HL-60 (cell line): ENCODE measurements at regions not wholly inside any gene's neighbourhood (a gene's known extent, or its start where the extent isn't known, plus 50 kb on each side); places are given as distances from the start of the nearest gene placed in this dataset.

Source experiments
- CTCF ChIP-seq: IDR thresholded peaks from one replicate; pipeline ENCODE4 v1.5.1; 2011; ENCODE audit warnings: low read length, control low read depth, inconsistent platforms; ENCODE audit not compliant: insufficient read depth
- REST ChIP-seq: IDR thresholded peaks from 2 replicates; pipeline ENCODE4 v1.6.1; 2012; ENCODE audit warnings: low read depth; ENCODE audit not compliant: insufficient replicate concordance

GRCh38 chr10:44702531-44702930, 208.6 kb upstream of the TMEM72 start:
- TF ChIP-seq CTCF (no peak), REST (no peak)
